HL-60 (cell line): ENCODE measurements at regions not wholly inside any gene's neighbourhood (a gene's known extent, or its start where the extent isn't known, plus 50 kb on each side); places are given as distances from the start of the nearest gene placed in this dataset.

Source experiments
- CTCF ChIP-seq: IDR thresholded peaks from one replicate; pipeline ENCODE4 v1.5.1; 2011; ENCODE audit warnings: low read length, control low read depth, inconsistent platforms; ENCODE audit not compliant: insufficient read depth
- SPI1 ChIP-seq: IDR thresholded peaks from 2 replicates; pipeline ENCODE4 v1.6.1; 2012; ENCODE audit warnings: low read depth, mild to moderate bottlenecking, borderline replicate concordance

- TF ChIP-seq CTCF (no peak), SPI1 (no peak)
These were observed 556.1 kb upstream of the SLITRK6 start for GRCh38 chr13:86355301-86355700.
